ENCODE measurements at regions not wholly inside any gene's neighbourhood (a gene's known extent, or its start where the extent isn't known, plus 50 kb on each side); places are given as distances from the start of the nearest gene placed in this dataset.

DNA sequence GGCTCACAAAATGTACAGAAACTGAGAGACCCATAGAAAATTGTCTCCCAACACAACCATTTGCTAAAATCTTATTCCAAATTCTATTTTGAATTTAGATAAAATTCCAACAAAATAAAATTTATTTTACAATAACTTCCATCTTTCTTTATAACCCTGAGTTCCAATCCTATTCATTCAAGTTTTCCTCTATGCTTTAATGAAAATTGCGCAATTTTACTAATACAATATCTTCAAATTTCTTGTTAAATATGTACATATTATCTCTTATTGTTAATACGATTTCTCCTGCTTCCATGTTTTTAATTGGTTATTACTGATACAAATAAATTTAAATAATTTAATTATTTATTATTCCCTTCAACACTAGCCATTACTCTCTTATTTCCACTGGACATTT is 645.2 kb upstream of the COBL start:
- 59 to 79% (median 70%) methylated on average over 2 of the region's 2 CpGs for WGBS, 5 donors
- Histone ChIP-seq H3K27me3 (no peaks in the 10 kb centered on the region), H3K36me3 (no peaks in the 10 kb centered on the region), H3K4me3 (no peak overlapping the region), H3K4me1 (no peaks in the 10 kb centered on the region), H3K27ac (no peak overlapping the region), H3K9me3 (peaks cover 0 to 18% (median 0%) of the 10 kb centered on the region in 4 donors)
- intact Hi-C loops (cut with DNase I; ENCODE audit: low total_unique reads), result no loop called here
- DNase-seq, result no peak
- no peak for TF ChIP-seq POLR2AphosphoS5 (IDR thresholded peaks at IDR 0.05)
- TF ChIP-seq EP300 (IDR thresholded peaks at IDR 0.05), result no peak
- TF ChIP-seq CTCF (IDR thresholded peaks at IDR 0.05), result no peak

- no peak overlapping the region for H3K4me3 ChIP-seq
- no peak for TF ChIP-seq POLR2A (IDR thresholded peaks at IDR 0.05)
- no peak for TF ChIP-seq EP300 (IDR thresholded peaks at IDR 0.05)
- no peak for TF ChIP-seq CTCF (IDR thresholded peaks at IDR 0.05)
- TF ChIP-seq POLR2AphosphoS5 (IDR thresholded peaks at IDR 0.05), result no peak
- H3K4me1 ChIP-seq, result peaks cover 0 to 7% (median 0%) of the 10 kb centered on the region in 4 donors
- 33 to 48% (median 45%) methylated on average over 3 of the region's 3 CpGs for WGBS, 5 donors
- H3K36me3 ChIP-seq, result no peaks in the 10 kb centered on the region
- H3K27ac ChIP-seq, result no peak overlapping the region
- no peaks in the 10 kb centered on the region for H3K27me3 ChIP-seq
- DNase-seq, result no peak
- H3K9me3 ChIP-seq, result no peaks in the 10 kb centered on the region
- intact Hi-C loops (cut with DNase I; ENCODE audit: low total_unique reads), result no loop called here
Observed at GRCh38 chr7:51950813-51951212, 634.2 kb upstream of the COBL start.

GRCh38 chr7:51949726-51950644 is 633.4 kb upstream of the COBL start:
- H3K4me3 ChIP-seq, result no peak overlapping the region
- DNase-seq, result no peak
- 44 to 54% (median 47%) methylated on average over 9 of the region's 9 CpGs for WGBS, 5 donors
- H3K27ac ChIP-seq, result no peak overlapping the region
- no peaks in the 10 kb centered on the region for H3K27me3 ChIP-seq
- H3K4me1 ChIP-seq, result peaks cover 0 to 7% (median 0%) of the 10 kb centered on the region in 4 donors
- intact Hi-C loops (cut with DNase I; ENCODE audit: low total_unique reads), result no loop called here
- no peaks in the 10 kb centered on the region for H3K9me3 ChIP-seq
- H3K36me3 ChIP-seq, result no peaks in the 10 kb centered on the region
- TF ChIP-seq EP300 (IDR thresholded peaks at IDR 0.05) (no peak), POLR2AphosphoS5 (IDR thresholded peaks at IDR 0.05) (no peak), CTCF (IDR thresholded peaks at IDR 0.05) (no peak), POLR2A (IDR thresholded peaks at IDR 0.05) (no peak)

- no peaks in the 10 kb centered on the region for H3K4me1 ChIP-seq
- no peak overlapping the region for H3K4me3 ChIP-seq
- no peak for TF ChIP-seq POLR2A (IDR thresholded peaks at IDR 0.05)
- TF ChIP-seq CTCF (IDR thresholded peaks at IDR 0.05), result no peak
- TF ChIP-seq POLR2AphosphoS5 (IDR thresholded peaks at IDR 0.05), result no peak
- no peak for TF ChIP-seq EP300 (IDR thresholded peaks at IDR 0.05)
- no peaks in the 10 kb centered on the region for H3K27me3 ChIP-seq
- no peak for DNase-seq
- 25 to 42% (median 28%) methylated on average over 2 of the region's 2 CpGs for WGBS, 5 donors
- intact Hi-C loops (cut with DNase I; ENCODE audit: low total_unique reads), result no loop called here
- no peak overlapping the region for H3K27ac ChIP-seq
- peaks cover 0 to 3% (median 0%) of the 10 kb centered on the region in 4 donors for H3K9me3 ChIP-seq
- H3K36me3 ChIP-seq, result no peaks in the 10 kb centered on the region
Observed at GRCh38 chr7:51930834-51931233, 614.2 kb upstream of the COBL start.
